H9 (cell line): ENCODE measurements at regions not wholly inside any gene's neighbourhood (a gene's known extent, or its start where the extent isn't known, plus 50 kb on each side); places are given as distances from the start of the nearest gene placed in this dataset.

Experiments used
- DNase-seq: peaks from one replicate; pipeline ENCODE4 v3.0.0-alpha.2; 2017
- H2AFZ ChIP-seq: one replicate; pipeline ENCODE4 v1.6.1; 2013; ENCODE audit warnings: mild to moderate bottlenecking, low read length, control low read depth, moderate library complexity
- H2AK5ac ChIP-seq: 2 replicates; pipeline ENCODE4 v1.6.1; 2013; ENCODE audit warnings: low read length, control low read depth, mixed read lengths; ENCODE audit not compliant: insufficient read length
- H2BK120ac ChIP-seq: one replicate; pipeline ENCODE4 v1.6.1; 2013; ENCODE audit warnings: low read depth, mild to moderate bottlenecking, low read length, control low read depth, inconsistent platforms; ENCODE audit not compliant: poor library complexity, severe bottlenecking
- H2BK12ac ChIP-seq: 2 replicates; pipeline ENCODE4 v1.6.1; 2013; ENCODE audit warnings: low read length, control low read depth, mixed read lengths, low read depth; ENCODE audit not compliant: insufficient read length
- H2BK15ac ChIP-seq: 2 replicates; pipeline ENCODE4 v1.6.1; 2013; ENCODE audit warnings: low read depth, low read length, control low read depth
- H2BK20ac ChIP-seq: one replicate; pipeline ENCODE4 v1.6.1; 2013; ENCODE audit warnings: low read depth, mild to moderate bottlenecking, low read length, control low read depth, inconsistent platforms; ENCODE audit not compliant: poor library complexity, severe bottlenecking
- H2BK5ac ChIP-seq: 2 replicates; pipeline ENCODE4 v1.6.1; 2013; ENCODE audit warnings: low read length, control low read depth, mixed read lengths; ENCODE audit not compliant: insufficient read length
- H3K14ac ChIP-seq: 2 replicates; pipeline ENCODE4 v1.6.1; 2013; ENCODE audit warnings: low read length, control low read depth; ENCODE audit not compliant: insufficient read depth
- H3K18ac ChIP-seq: 2 replicates; pipeline ENCODE4 v1.6.1; 2013; ENCODE audit warnings: low read depth, mild to moderate bottlenecking, mixed read lengths, low read length, control low read depth; ENCODE audit not compliant: insufficient read length
- H3K23ac ChIP-seq: 2 replicates; pipeline ENCODE4 v1.6.1; 2013; ENCODE audit warnings: low read length, control low read depth, mixed read lengths, low read depth; ENCODE audit not compliant: insufficient read length
- H3K23me2 ChIP-seq: 2 replicates; pipeline ENCODE4 v1.6.1; 2013; ENCODE audit warnings: low read depth, mild to moderate bottlenecking, mixed read lengths, low read length, control low read depth; ENCODE audit not compliant: insufficient read length, poor library complexity, severe bottlenecking
- H3K27ac ChIP-seq: 2 replicates; pipeline ENCODE4 v1.5.1; 2013; ENCODE audit warnings: low read length, control low read depth, mixed read lengths, low read depth; ENCODE audit not compliant: insufficient read length
- H3K27me3 ChIP-seq: 2 replicates; pipeline ENCODE4 v1.6.1; 2013; ENCODE audit warnings: low read length, control low read depth, inconsistent platforms; ENCODE audit not compliant: insufficient read depth
- H3K4ac ChIP-seq: 2 replicates; pipeline ENCODE4 v1.6.1; 2013; ENCODE audit warnings: low read depth, mild to moderate bottlenecking, control low read depth, inconsistent platforms, low read length, moderate library complexity
- H3K4me1 ChIP-seq: 2 replicates; pipeline ENCODE4 v1.6.1; 2013; ENCODE audit warnings: low read length, control low read depth, inconsistent platforms; ENCODE audit not compliant: insufficient read depth
- H3K4me2 ChIP-seq: 2 replicates; pipeline ENCODE4 v1.6.1; 2013; ENCODE audit warnings: low read length, control low read depth, mixed read lengths; ENCODE audit not compliant: insufficient read length, insufficient read depth
- H3K56ac ChIP-seq: 2 replicates; pipeline ENCODE4 v1.6.1; 2013; ENCODE audit warnings: low read depth, mild to moderate bottlenecking, mixed read lengths, low read length, control low read depth; ENCODE audit not compliant: insufficient read length
- H3K79me1 ChIP-seq: 2 replicates; pipeline ENCODE4 v1.6.1; 2013; ENCODE audit warnings: low read depth, mild to moderate bottlenecking, moderate library complexity, low read length, control low read depth, inconsistent platforms; ENCODE audit not compliant: insufficient read depth, poor library complexity, severe bottlenecking
- H3K79me2 ChIP-seq: 2 replicates; pipeline ENCODE4 v1.6.1; 2013; ENCODE audit warnings: low read length, control low read depth, inconsistent platforms; ENCODE audit not compliant: insufficient read depth
- H3K9ac ChIP-seq: 2 replicates; pipeline ENCODE4 v1.6.1; 2013; ENCODE audit warnings: low read length, control low read depth, mixed read lengths; ENCODE audit not compliant: insufficient read length; ENCODE audit errors: extremely low read depth
- H3K9me3 ChIP-seq: one replicate; pipeline ENCODE4 v1.6.1; 2013; ENCODE audit warnings: low read depth, low read length, inconsistent platforms; ENCODE audit not compliant: control insufficient read depth
- H3T11ph ChIP-seq: one replicate; pipeline ENCODE4 v1.6.1; 2013; ENCODE audit warnings: mild to moderate bottlenecking, low read length, control low read depth, inconsistent platforms
- H4K20me1 ChIP-seq: one replicate; pipeline ENCODE4 v1.6.1; 2013; ENCODE audit not compliant: control insufficient read depth, insufficient read length, insufficient read depth
- H4K5ac ChIP-seq: 2 replicates; pipeline ENCODE4 v1.6.1; 2013; ENCODE audit warnings: low read depth, mild to moderate bottlenecking, mixed read lengths, low read length, control low read depth; ENCODE audit not compliant: insufficient read length
- H4K8ac ChIP-seq: replicated peaks from 2 replicates; pipeline ENCODE4 v1.6.1; 2013; ENCODE audit warnings: low read length, control low read depth, mixed read lengths, low read depth; ENCODE audit not compliant: insufficient read length
- H4K91ac ChIP-seq: 2 replicates; pipeline ENCODE4 v1.6.1; 2013; ENCODE audit warnings: low read depth, mild to moderate bottlenecking, moderate library complexity, mixed read lengths, low read length, control low read depth; ENCODE audit not compliant: insufficient read length
- H3K27ac Mint-ChIP-seq, 3 experiments: 2 replicates in 2 of 3; 3 replicates in 1 of 3; pipeline ENCODE4 v1.8.0; 2020 to 2021; ENCODE audit warnings: mixed read lengths in 3 of 3, mild to moderate bottlenecking in 1 of 3, moderate library complexity in 1 of 3
- H3K27me3 Mint-ChIP-seq: 2 replicates; pipeline ENCODE4 v1.8.0; 2021; ENCODE audit warnings: low read depth, mild to moderate bottlenecking, moderate library complexity, mixed read lengths
- H3K36me3 Mint-ChIP-seq, 3 experiments: 2 replicates in 2 of 3; 3 replicates in 1 of 3; pipeline ENCODE4 v1.8.0; 2020 to 2021; ENCODE audit warnings: low read depth in 3 of 3, mixed read lengths in 3 of 3; ENCODE audit not compliant: insufficient read depth in 1 of 3
- H3K4me1 Mint-ChIP-seq, 2 experiments: 2 replicates each; pipeline ENCODE4 v1.8.0; 2020; ENCODE audit warnings: mixed read lengths in 2 of 2
- H3K4me3 Mint-ChIP-seq, 2 experiments: 2 replicates in 1 of 2; 3 replicates in 1 of 2; pipeline ENCODE4 v1.8.0; 2020 to 2021; ENCODE audit warnings: mild to moderate bottlenecking in 2 of 2, mixed read lengths in 2 of 2, moderate library complexity in 1 of 2
- H3K9me3 Mint-ChIP-seq, 2 experiments: 2 replicates in 1 of 2; 3 replicates in 1 of 2; pipeline ENCODE4 v1.8.0; 2020; ENCODE audit warnings: mild to moderate bottlenecking in 2 of 2, mixed read lengths in 2 of 2, moderate library complexity in 1 of 2
- CTCF ChIP-seq: fragments of 200-600 bp; sonication (generic); conservative IDR thresholded peaks from 3 replicates; pipeline ENCODE4 v1.8.0; 2021; ENCODE audit warnings: antibody characterized with exemption, mild to moderate bottlenecking
- WGBS: extraction: QIAGEN DNeasy Blood & Tissue Kit; methylation state at CpG from one replicate; pipeline ENCODE4 v1.1.7; 2013; ENCODE audit warnings: missing lambda C conversion rate, low lambda C conversion rate, mixed read lengths; ENCODE audit not compliant: insufficient read length; ENCODE audit errors: extremely low coverage; 5-methylcytosine and 5-hydroxymethylcytosine counted together

GRCh38 chr21:16330082-16330907 lies 600.5 kb downstream of the USP25 start:
- no peak overlapping the region for H3K27ac Mint-ChIP-seq
- DNase-seq: no peak
- Histone ChIP-seq H2BK12ac (no peak overlapping the region), H4K8ac (no peak overlapping the region), H3K9me3 (no peaks in the 10 kb centered on the region), H4K5ac (no peak overlapping the region), H3T11ph (no peak overlapping the region), H3K23me2 (no peaks in the 10 kb centered on the region), H3K79me1 (no peaks in the 10 kb centered on the region), H3K56ac (no peak overlapping the region), H4K20me1 (no peaks in the 10 kb centered on the region), H3K27me3 (no peaks in the 10 kb centered on the region), H3K4me2 (no peak overlapping the region), H4K91ac (no peak overlapping the region), H2BK5ac (no peak overlapping the region), H3K14ac (no peak overlapping the region), H2BK20ac (no peak overlapping the region), H3K79me2 (no peaks in the 10 kb centered on the region), H3K18ac (no peak overlapping the region), H3K9ac (no peak overlapping the region), H3K4me1 (no peaks in the 10 kb centered on the region), H2BK15ac (no peak overlapping the region), H2AFZ (no peak overlapping the region), H3K23ac (no peak overlapping the region), H2AK5ac (no peak overlapping the region), H2BK120ac (no peak overlapping the region), H3K4ac (no peak overlapping the region), H3K27ac (no peak overlapping the region)
- no peak overlapping the region for H3K4me3 Mint-ChIP-seq
- no peaks in the 10 kb centered on the region; a peak in 1 of 5 replicates for H3K9me3 Mint-ChIP-seq
- no CpG with 5 or more reads among the region's 6 CpGs for WGBS
- no peaks in the 10 kb centered on the region; a peak in 1 of 7 replicates for H3K36me3 Mint-ChIP-seq
- no peaks in the 10 kb centered on the region for H3K27me3 Mint-ChIP-seq
- H3K4me1 Mint-ChIP-seq: peaks cover 7 to 9% of the 10 kb centered on the region in 2 experiments
- TF ChIP-seq CTCF: peak; percentile 79
